Cerebellar cortex (tissue), 1 donor: ENCODE measurements at regions not wholly inside any gene's neighbourhood (a gene's known extent, or its start where the extent isn't known, plus 50 kb on each side); places are given as distances from the start of the nearest gene placed in this dataset.
"Not testable (repeated sequence)": the region's sequence is repeated elsewhere in the genome, so short reads cannot be mapped to it uniquely, and the experiment has no call there.

Source experiments
- DNase-seq: peaks from one replicate; pipeline ENCODE4 v3.0.0-alpha.2; 2015; ENCODE audit warnings: low spot score

- no peak for DNase-seq
These were observed 610.5 kb downstream of the PLOD2 start for GRCh38 chr3:145550522-145550921.

DNA sequence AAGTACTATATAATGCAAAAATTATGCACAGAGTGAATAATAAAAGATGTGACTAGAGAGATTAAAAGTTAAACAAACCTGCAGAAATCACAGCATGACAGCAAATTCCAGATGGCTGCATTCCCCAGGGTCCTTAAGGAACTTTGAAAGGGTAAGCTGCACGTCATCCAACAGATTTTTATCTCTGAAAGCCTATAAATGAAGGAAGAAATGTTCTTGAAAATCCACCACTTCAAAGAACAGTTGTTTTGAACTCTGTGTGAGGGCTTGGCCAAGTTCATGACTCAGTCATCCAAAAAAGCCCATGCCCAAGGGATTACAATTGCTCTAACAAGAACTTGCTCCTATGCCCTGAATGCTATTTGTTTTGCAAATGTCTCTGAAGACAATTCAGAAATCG, 603.6 kb downstream of the PLOD2 start:
- DNase-seq = no peak

- no peak for DNase-seq
These were observed 582.5 kb downstream of the PLOD2 start for GRCh38 chr3:145578471-145578870.

- no peak for DNase-seq
These were observed 579.3 kb downstream of the PLOD2 start for GRCh38 chr3:145581694-145582093.

DNA sequence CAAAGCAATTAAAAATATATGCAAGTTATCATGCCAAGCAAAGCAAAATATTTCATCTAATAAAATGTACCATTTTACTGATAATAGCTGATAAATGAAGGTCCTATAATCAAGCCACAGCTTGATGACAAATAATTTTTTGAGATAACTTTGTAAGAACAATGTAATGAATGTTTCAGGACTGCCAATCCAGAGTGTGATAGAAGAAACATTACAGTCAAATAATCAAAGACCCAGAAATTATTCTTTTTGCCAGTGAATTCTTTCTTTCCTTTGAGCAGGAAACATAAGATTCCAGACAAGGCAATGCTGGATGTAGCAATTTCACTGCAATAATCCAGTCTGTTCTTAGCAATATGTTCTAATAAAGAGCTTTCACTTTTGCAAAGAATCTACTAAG, 556.1 kb downstream of the PLOD2 start:
- no peak for DNase-seq

DNA sequence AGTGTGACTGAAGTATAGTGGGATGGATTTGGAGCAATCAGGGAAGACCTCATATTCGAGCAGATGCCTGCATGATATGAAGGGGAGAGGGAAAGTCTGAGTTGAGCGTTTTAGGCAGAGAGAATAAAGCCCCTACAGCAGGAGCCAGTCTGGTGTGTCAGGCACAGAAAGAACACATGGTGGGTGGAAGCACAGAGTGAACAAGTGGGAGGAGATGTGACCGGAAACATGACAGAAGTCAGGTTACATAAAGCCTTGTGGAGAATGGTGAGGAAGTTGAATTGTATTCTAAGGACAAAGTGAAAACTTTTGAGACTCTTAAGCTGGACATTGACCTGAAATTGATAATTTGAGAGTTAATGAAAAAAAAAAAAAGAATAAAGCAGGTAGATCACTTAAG, 541.0 kb downstream of the PLOD2 start:
- DNase-seq = no peak

DNA sequence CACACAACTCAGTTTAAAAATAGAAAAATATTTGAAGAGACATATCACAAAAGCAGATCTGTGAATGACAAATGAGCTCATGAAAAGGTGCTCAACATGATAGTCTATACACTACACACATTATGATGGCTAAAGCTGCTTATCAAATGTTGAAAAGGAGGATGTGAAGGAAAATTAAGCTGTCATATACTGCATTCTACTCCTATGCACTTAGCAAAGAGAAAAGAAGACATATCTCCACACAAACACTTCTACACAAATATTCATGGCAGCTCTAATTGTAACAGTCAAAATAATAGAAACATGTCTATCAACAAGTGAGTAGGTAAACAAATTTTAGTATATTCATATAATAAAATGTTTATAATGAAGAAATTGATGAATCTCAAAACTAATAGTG, 540.5 kb downstream of the PLOD2 start:
- no peak for DNase-seq

DNA sequence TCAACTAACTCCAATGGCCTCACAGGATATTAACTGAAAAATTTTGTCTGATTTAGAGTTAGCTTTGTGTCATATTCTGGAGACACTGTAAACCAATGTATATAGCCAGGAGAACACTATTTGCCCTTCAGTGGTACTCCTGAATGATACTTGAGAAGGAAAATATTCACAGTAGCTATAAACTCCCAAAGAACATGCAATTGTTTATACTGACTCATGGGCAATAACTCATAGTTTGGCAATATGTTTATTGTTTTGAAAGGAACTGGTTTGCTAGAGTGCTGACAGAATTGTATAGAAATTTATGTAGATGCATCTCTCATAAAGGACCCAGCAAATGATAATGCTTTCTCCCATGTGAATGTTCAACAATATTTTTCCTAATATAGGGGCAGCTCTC, 537.6 kb downstream of the PLOD2 start:
- DNase-seq = no peak

- DNase-seq = no peak
These were observed 532.8 kb downstream of the PLOD2 start for GRCh38 chr3:145628211-145628610.

- DNase-seq = no peak
These were observed 523.9 kb downstream of the PLOD2 start for GRCh38 chr3:145637105-145637504.

GRCh38 chr3:145639003-145639606, 521.9 kb downstream of the PLOD2 start:
- DNase-seq = no peak

- DNase-seq = no peak
These were observed 521.1 kb downstream of the PLOD2 start for GRCh38 chr3:145639875-145640274.

DNA sequence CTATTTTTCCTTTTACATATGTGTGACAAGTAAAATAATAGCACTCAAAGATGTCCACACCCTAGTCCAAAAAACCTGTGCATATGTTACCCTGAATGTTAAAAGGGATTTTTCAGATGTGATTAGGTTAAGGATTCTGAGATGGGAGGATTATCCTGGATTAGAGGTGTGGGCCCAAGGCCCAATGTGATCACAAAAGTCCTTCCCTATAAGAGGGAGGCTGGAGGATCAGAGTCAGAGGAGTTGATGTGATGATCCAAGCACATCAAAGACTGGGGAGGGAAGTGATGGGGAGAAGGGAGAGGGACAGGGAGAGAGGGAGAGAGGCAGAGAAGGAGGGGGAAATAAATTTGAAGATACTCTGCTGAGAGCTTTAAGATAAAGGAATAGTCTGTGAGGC, 512.6 kb downstream of the PLOD2 start:
- no peak for DNase-seq

- no peak for DNase-seq
These were observed 511.6 kb downstream of the PLOD2 start for GRCh38 chr3:145649368-145649887.

DNA sequence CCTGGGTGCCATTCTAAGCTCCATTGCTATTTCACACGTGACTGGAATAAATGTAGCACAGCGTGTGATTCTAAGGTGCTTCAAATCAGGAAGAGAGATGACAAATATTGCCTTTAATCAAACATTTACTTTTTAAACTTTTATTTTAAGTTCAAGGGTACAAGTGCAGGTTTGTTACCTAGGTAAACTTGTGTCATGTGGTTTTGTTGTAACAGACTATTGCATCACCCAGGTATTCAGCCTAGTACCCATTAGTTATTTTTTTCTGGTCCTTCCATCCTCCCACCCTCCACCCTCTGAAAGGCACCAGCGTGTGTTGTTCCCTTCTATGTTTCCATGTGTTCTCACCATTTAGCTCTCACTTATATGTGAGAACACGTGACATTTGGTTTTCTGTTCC, 510.8 kb downstream of the PLOD2 start:
- no peak for DNase-seq

GRCh38 chr3:145671121-145671520, 489.9 kb downstream of the PLOD2 start:
- no peak for DNase-seq

- no peak for DNase-seq
These were observed 487.1 kb downstream of the PLOD2 start for GRCh38 chr3:145673838-145674237.

DNA sequence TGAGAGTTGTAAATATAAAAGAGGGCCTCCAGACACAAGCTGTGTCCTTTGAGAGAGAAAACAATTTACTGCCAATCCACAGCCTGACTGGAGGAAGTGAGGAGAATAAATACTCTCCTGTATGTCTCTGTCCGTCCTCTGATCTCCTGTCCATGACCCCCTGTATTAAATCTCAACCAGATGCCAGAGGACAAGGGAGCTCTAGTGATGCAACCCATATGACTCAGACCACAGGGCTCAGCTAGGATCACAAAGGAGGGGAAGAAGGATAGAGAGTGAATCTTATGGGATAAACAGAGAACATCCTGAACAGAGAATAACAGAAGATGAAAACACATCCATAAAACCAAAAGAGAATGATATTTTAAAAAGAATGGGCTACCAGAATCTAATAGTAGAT, 482.6 kb downstream of the PLOD2 start:
- DNase-seq = no peak

DNA sequence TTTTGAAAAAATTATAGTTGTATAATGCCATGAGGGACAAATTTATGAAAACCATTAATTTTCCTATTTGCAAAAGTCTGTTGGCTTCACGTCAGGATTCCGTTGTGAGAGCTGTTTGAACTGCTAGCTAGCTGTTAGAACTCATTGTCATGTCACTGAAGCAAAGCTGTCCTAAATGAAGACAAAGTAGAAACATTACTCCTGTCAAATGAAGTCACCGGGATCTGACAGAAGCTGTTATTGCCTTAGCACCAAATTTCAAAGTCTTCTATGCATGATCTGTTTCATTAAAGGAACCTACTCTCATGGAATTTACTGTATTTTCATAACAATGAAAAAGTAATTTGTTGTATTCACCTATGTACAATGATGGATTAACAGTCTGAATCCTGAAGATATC, 479.8 kb downstream of the PLOD2 start:
- no peak for DNase-seq

- not testable (repeated sequence) for DNase-seq
These were observed 473.0 kb downstream of the PLOD2 start for GRCh38 chr3:145687978-145688377.

DNA sequence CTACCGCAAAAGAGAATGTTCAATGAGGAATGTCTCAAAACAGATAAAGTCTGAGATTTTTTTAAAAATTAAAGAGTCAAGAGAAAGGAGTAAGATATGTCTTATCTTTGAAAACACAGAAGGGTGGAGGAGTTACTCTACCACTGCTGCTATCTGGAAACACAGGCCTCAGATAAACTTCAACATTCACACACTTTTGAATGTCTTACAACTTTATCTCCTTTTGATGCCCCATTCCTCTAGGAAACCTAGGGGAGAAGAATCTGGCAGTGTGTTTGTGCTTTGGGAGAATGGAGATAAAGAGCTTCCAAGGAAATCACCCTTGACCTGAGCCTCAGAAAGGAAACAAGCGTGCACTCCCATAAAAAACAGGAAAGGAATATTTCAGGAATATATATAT, 468.2 kb downstream of the PLOD2 start:
- DNase-seq = no peak

GRCh38 chr3:145696011-145696410, 465.0 kb downstream of the PLOD2 start:
- DNase-seq = no peak

DNA sequence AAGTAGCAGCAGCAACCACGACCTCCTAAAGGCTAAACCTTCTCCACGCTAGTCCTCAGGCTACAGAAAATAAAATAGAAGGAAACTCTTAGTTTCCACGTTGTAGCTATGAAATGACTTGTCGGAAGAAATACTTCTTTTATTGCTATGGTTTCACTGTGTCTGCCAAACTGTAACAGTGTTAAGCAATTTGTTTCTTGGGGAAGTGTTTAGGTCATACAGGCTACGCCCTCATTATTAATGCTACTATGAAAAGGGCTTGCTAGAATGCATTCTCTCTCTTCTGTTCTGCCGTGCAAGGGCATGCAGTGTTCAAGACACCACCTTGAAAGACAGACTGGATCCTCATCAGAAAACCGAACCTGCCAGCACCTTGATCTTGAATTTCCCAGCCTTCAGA, 462.7 kb downstream of the PLOD2 start:
- DNase-seq = no peak

- no peak for DNase-seq
These were observed 462.2 kb downstream of the PLOD2 start for GRCh38 chr3:145698749-145699148.

DNA sequence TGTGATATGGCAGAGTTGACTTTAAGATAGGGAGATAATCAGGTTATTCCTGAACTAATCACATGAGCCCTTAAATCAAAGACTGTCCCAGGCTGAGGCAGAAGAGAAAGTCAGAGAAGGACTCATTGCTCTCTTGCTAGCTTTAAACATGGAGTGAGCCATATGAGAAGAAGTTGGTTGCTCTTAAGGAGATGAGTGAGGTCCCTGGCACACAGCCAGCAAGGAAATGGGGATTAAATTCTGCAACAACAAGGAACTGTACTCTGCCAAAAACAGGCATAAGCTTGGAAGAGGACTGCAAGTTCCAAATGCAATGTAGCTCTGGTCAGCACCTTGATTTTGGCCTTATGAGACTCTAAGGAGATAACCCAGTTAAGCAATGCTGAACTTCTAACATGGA, 457.0 kb downstream of the PLOD2 start:
- no peak for DNase-seq
